Kidney (tissue), 13 donors: ENCODE measurements at regions not wholly inside any gene's neighbourhood (a gene's known extent, or its start where the extent isn't known, plus 50 kb on each side); places are given as distances from the start of the nearest gene placed in this dataset.

ENCODE experiments used
- DNase-seq, 5 donors: peaks; one replicate each; pipeline ENCODE4 v3.0.0-alpha.2; 2013 to 2020
- FAIRE-seq: peaks from 2 replicates; lab custom pipeline; 2012; peaks lifted over from hg19 to GRCh38; lab: Jason Lieb, UNC
- H3K27ac ChIP-seq, 2 donors: one replicate each; pipeline ENCODE4 v1.7.0; 2013; ENCODE audit warnings: low read depth in 2 of 2, low read length in 2 of 2, inconsistent platforms in 1 of 2
- H3K27me3 ChIP-seq: one replicate; pipeline ENCODE4 v1.7.1; 2013; ENCODE audit warnings: low read length, inconsistent platforms; ENCODE audit not compliant: control insufficient read depth, insufficient read depth
- H3K36me3 ChIP-seq, 3 donors: one replicate each; pipeline versions ENCODE4 v1.7.0 to v1.7.1; 2013; ENCODE audit warnings: low read length in 3 of 3, control low read depth in 1 of 3, inconsistent platforms in 1 of 3; ENCODE audit not compliant: insufficient read depth in 3 of 3, control insufficient read depth in 2 of 3
- H3K4me1 ChIP-seq, 3 donors: one replicate each; pipeline versions ENCODE4 v1.7.0 to v1.7.1; 2013; ENCODE audit warnings: low read length in 3 of 3, inconsistent platforms in 1 of 3, low read depth in 1 of 3; ENCODE audit not compliant: control insufficient read depth in 2 of 3, insufficient read depth in 2 of 3
- H3K4me3 ChIP-seq, 3 donors: one replicate each; pipeline versions ENCODE4 v1.7.0 to v1.8.1; 2013; ENCODE audit warnings: low read length in 3 of 3, control low read depth in 1 of 3, inconsistent platforms in 1 of 3
- H3K9ac ChIP-seq, 3 donors: one replicate each; pipeline versions ENCODE4 v1.7.0 to v1.7.1; 2013; ENCODE audit warnings: low read length in 3 of 3, control low read depth in 1 of 3, inconsistent platforms in 1 of 3
- H3K9me3 ChIP-seq, 3 donors: one replicate each; pipeline versions ENCODE4 v1.7.0 to v1.7.1; 2013; ENCODE audit warnings: low read length in 3 of 3, control low read depth in 1 of 3, inconsistent platforms in 1 of 3; ENCODE audit not compliant: control insufficient read depth in 2 of 3, insufficient read depth in 1 of 3
- CTCF ChIP-seq: IDR thresholded peaks from 3 replicates; pipeline ENCODE4 v1.5.1; 2012; ENCODE audit warnings: mild to moderate bottlenecking, moderate library complexity, borderline replicate concordance; ENCODE audit not compliant: insufficient read depth; ENCODE audit errors: extremely low read depth
- intact Hi-C: fragments of 100-400 bp; cut with DNase I; formaldehyde crosslinking; loops from one replicate; pipeline ENCODE4 v1.11.1; 2022
- donor health status: control.
- donor health status: control.
- donor health status: control.
- donor health status: control.
- donor health status: control.
- donor health status: DM: yes; HTN: yes; CAD: no.
- donor health status: Normal renal cell carcinoma (clear cell type).

GRCh38 chr11:89660234-89660633, 49.9 kb upstream of the TRIM77 start:
- Histone ChIP-seq H3K36me3 (no peaks in the 10 kb centered on the region), H3K27me3 (no peaks in the 10 kb centered on the region), H3K4me3 (peak overlapping the region in 1 of 3 donors; percentile 2), H3K9ac (no peak overlapping the region), H3K27ac (peak overlapping the region in 1 of 2 donors; percentile 74), H3K4me1 (peaks cover 0 to 3% (median 0%) of the 10 kb centered on the region in 3 donors), H3K9me3 (no peaks in the 10 kb centered on the region)
- TF ChIP-seq CTCF = peak; percentile 7
- intact Hi-C loops = no loop called here
- peak in 2 of 5 donors; percentile 10 to 18 for DNase-seq
- peak; percentile 98 for FAIRE-seq
